ENCODE measurements at regions not wholly inside any gene's neighbourhood (a gene's known extent, or its start where the extent isn't known, plus 50 kb on each side); places are given as distances from the start of the nearest gene placed in this dataset.

DNA sequence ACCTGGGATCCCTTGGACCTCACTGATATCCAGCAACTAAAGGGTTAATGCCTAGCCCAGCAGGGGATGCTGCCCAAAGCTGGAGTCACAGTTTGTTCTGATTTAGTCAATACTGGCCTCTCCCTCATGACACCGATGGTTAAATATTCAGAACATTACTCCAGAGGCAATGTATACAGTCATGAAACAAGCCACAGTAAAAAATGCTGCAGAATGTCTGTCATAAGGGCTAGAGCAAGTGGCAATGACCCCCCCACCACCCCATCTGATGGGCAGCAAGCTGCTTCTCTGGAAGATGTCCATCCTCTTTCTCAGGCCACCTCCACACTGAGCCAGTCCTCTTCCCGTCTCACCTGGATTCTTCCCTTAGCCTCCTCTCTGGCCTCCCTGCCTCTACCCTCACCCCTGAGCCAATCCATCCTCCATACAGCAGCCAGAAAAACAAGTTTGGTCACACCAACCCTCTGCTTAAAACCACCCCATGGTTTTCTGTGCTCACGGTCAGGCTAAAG, 99.0 kb upstream of the KCNG1 start:
- 60% methylated on average over 2 of the region's 3 CpGs for WGBS (ENCODE audit: insufficient coverage)
- H3K27me3 ChIP-seq (ENCODE audit: control insufficient read depth, insufficient read depth, low read length) = no peaks in the 10 kb centered on the region
- H3K4me3 ChIP-seq (ENCODE audit: low read depth, low read length) = no peak overlapping the region
- H3K36me3 ChIP-seq (ENCODE audit: control insufficient read depth, insufficient read depth, low read length) = no peaks in the 10 kb centered on the region
- peaks cover 20% of the 10 kb centered on the region for H3K4me1 ChIP-seq (ENCODE audit: control insufficient read depth, insufficient read depth, low read length)
- no peaks in the 10 kb centered on the region for H3K9me3 ChIP-seq (ENCODE audit: control insufficient read depth, insufficient read depth, low read length)
- H3K27ac ChIP-seq (ENCODE audit: low read depth, low read length) = no peak overlapping the region
- no peak for DNase-seq (ENCODE audit: low read depth in 4 of 6, low spot score in 6 of 6)

DNA sequence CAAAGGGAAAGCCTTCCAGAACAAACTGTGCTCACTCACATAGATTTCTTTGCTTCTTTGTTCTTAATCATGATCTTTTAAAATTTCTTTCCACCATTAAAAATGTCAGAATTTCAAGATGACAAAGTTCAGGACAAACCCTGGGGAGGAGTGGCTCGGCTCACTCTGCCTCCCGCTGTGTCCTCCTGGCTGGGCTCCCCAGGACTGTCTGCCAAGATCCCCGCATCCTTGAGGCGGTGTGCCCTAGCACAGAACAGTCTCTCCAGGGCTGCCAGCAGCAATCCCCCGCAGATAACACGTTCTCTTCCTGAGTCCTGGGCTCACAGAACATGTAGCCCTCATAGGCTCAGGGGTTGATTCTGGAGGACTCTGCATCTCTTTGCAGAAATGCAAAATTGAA, 98.4 kb upstream of the KCNG1 start:
- Histone ChIP-seq H3K27ac (ENCODE audit: low read depth, low read length) (no peak overlapping the region), H3K36me3 (ENCODE audit: control insufficient read depth, insufficient read depth, low read length) (no peaks in the 10 kb centered on the region), H3K27me3 (ENCODE audit: control insufficient read depth, insufficient read depth, low read length) (no peaks in the 10 kb centered on the region), H3K9me3 (ENCODE audit: control insufficient read depth, insufficient read depth, low read length) (no peaks in the 10 kb centered on the region), H3K4me1 (ENCODE audit: control insufficient read depth, insufficient read depth, low read length) (peaks cover 16% of the 10 kb centered on the region), H3K4me3 (ENCODE audit: low read depth, low read length) (no peak overlapping the region)
- 18% methylated on average over 6 of the region's 6 CpGs for WGBS (ENCODE audit: insufficient coverage)
- DNase-seq (ENCODE audit: low read depth in 4 of 6, low spot score in 6 of 6) = peak in 1 of 6 donors; percentile 52

DNA sequence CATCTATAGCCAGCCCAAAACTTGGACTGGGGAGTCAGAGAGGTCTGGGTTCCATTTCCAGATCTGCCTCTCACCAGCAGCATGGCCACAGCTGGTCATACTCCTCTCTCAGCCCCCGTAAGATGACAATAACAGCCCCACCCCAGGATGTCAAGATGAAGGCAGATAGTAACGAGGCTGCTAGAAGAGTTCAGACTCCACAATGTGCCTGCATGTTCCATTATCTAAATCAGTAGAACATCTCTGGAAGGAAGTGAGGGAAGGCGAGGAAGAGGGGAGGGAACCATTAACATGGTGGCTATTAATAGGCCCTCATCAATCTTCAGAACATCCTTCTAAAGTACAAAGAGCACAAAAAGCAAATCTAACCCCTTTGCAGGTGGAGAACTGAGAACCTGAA, 98.0 kb upstream of the KCNG1 start:
- no CpG with 5 or more reads among the region's 3 CpGs for WGBS (ENCODE audit: insufficient coverage)
- H3K9me3 ChIP-seq (ENCODE audit: control insufficient read depth, insufficient read depth, low read length) = no peaks in the 10 kb centered on the region
- no peak overlapping the region for H3K27ac ChIP-seq (ENCODE audit: low read depth, low read length)
- peaks cover 12% of the 10 kb centered on the region for H3K4me1 ChIP-seq (ENCODE audit: control insufficient read depth, insufficient read depth, low read length)
- no peaks in the 10 kb centered on the region for H3K36me3 ChIP-seq (ENCODE audit: control insufficient read depth, insufficient read depth, low read length)
- DNase-seq (ENCODE audit: low read depth in 4 of 6, low spot score in 6 of 6) = no peak
- H3K4me3 ChIP-seq (ENCODE audit: low read depth, low read length) = no peak overlapping the region
- no peaks in the 10 kb centered on the region for H3K27me3 ChIP-seq (ENCODE audit: control insufficient read depth, insufficient read depth, low read length)

DNA sequence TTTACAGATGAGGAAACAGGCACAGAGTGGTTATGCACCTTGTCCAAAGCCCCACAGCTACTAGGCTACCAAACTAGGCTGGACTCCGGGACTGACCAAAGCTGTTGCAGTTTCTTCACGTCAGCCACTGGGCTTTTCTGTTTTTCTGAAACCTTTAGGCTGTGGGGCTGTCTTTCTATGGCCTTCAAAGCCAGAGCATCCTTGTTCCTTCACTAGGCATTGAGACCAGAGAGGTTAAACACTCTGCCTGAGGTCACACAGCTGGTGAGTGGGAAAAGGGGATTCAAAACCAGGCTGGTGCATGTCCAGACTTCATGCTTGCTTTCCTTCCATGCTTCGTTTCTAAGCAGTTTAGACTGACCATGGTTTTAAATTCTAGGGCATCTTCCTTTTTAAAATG, 97.5 kb upstream of the KCNG1 start:
- 90% methylated on average over 2 of the region's 3 CpGs for WGBS (ENCODE audit: insufficient coverage)
- no peak overlapping the region for H3K27ac ChIP-seq (ENCODE audit: low read depth, low read length)
- H3K27me3 ChIP-seq (ENCODE audit: control insufficient read depth, insufficient read depth, low read length) = no peaks in the 10 kb centered on the region
- H3K36me3 ChIP-seq (ENCODE audit: control insufficient read depth, insufficient read depth, low read length) = no peaks in the 10 kb centered on the region
- no peaks in the 10 kb centered on the region for H3K9me3 ChIP-seq (ENCODE audit: control insufficient read depth, insufficient read depth, low read length)
- DNase-seq (ENCODE audit: low read depth in 4 of 6, low spot score in 6 of 6) = no peak
- H3K4me3 ChIP-seq (ENCODE audit: low read depth, low read length) = no peak overlapping the region
- peaks cover 10% of the 10 kb centered on the region for H3K4me1 ChIP-seq (ENCODE audit: control insufficient read depth, insufficient read depth, low read length)

DNA sequence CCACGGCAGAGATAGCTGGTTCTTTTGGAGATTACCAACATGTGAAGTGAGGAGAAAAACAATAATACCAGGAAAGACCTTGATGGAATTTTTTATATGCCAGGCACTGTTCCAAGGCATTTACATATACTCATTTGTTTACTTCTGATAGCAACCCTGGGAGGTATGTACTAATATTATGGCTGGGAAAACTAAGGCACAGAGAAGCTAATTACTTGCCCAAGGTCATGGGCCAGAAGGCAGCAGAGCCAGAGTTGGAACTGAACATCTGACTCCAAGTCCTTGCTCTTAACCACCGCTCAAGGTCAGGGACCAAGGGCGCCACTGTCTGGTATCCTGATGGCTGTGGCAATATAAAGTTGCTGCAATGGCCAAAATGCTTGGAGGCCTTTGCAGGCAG, 97.0 kb upstream of the KCNG1 start:
- Histone ChIP-seq H3K27ac (ENCODE audit: low read depth, low read length) (no peak overlapping the region), H3K36me3 (ENCODE audit: control insufficient read depth, insufficient read depth, low read length) (no peaks in the 10 kb centered on the region), H3K9me3 (ENCODE audit: control insufficient read depth, insufficient read depth, low read length) (no peaks in the 10 kb centered on the region), H3K27me3 (ENCODE audit: control insufficient read depth, insufficient read depth, low read length) (no peaks in the 10 kb centered on the region), H3K4me1 (ENCODE audit: control insufficient read depth, insufficient read depth, low read length) (peaks cover 10% of the 10 kb centered on the region), H3K4me3 (ENCODE audit: low read depth, low read length) (no peak overlapping the region)
- WGBS (ENCODE audit: insufficient coverage) = 94% methylated on average over 2 of the region's 3 CpGs
- no peak for DNase-seq (ENCODE audit: low read depth in 4 of 6, low spot score in 6 of 6)

DNA sequence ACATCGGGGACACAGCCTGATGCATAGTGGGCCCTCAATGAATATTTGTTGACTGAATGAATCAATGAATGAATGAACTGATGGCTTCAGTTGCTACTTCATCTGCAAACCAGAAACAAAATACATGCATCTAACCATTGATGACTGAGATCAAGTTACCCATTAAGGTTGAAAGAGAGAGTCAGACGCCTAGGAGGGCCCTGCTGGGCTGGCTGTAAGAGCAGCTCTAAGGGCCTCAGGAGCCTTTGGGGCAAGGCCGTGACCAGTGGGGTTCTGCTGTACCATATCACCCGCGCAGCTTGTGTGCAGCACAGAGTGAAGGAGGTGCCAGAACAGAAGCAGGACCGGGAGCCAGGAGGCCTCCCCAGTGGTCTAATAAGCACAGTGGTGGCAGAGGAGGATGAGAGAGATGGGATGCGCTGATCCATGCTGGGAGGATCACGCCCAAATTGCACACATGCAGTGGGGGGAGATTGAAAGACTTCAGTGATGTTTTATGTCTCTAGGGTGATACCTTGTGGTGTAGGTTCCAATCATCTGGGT, 96.1 kb upstream of the KCNG1 start:
- WGBS (ENCODE audit: insufficient coverage) = 70% methylated on average over 8 of the region's 8 CpGs
- DNase-seq (ENCODE audit: low read depth in 4 of 6, low spot score in 6 of 6) = no peak
- H3K36me3 ChIP-seq (ENCODE audit: control insufficient read depth, insufficient read depth, low read length) = no peaks in the 10 kb centered on the region

DNA sequence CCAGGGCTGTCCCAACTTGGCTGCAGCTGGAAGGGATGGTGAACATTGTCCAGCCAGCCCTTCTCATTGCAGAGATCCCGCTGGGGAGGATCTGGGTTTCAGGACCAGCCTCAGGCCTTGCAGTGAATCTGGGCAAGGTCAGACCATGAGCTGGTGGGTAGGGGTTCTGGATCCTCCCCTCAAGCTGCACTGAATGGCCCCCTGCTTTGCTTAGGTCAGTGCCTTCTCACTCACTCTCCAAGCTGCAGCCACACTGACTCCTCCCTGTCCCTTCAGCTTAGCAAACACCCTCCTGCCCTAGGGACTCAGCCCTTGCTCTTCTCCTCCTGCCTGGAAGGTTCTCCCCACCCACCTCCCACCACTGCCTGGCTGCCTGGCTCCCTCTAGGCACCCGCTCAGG, 95.3 kb upstream of the KCNG1 start:
- Histone ChIP-seq H3K36me3 (ENCODE audit: control insufficient read depth, insufficient read depth, low read length) (no peaks in the 10 kb centered on the region), H3K4me3 (ENCODE audit: low read depth, low read length) (no peak overlapping the region), H3K9me3 (ENCODE audit: control insufficient read depth, insufficient read depth, low read length) (no peaks in the 10 kb centered on the region), H3K27me3 (ENCODE audit: control insufficient read depth, insufficient read depth, low read length) (no peaks in the 10 kb centered on the region), H3K4me1 (ENCODE audit: control insufficient read depth, insufficient read depth, low read length) (peaks cover 10% of the 10 kb centered on the region), H3K27ac (ENCODE audit: low read depth, low read length) (no peak overlapping the region)
- no peak for DNase-seq (ENCODE audit: low read depth in 4 of 6, low spot score in 6 of 6)
- WGBS (ENCODE audit: insufficient coverage) = 83% methylated on average over 2 of the region's 2 CpGs

More for the DNA sequence above, 96.1 kb upstream of the KCNG1 start:
- Histone ChIP-seq H3K27ac (ENCODE audit: low read depth, low read length) (no peak overlapping the region), H3K4me3 (ENCODE audit: low read depth, low read length) (no peak overlapping the region), H3K4me1 (ENCODE audit: control insufficient read depth, insufficient read depth, low read length) (peaks cover 10% of the 10 kb centered on the region), H3K9me3 (ENCODE audit: control insufficient read depth, insufficient read depth, low read length) (no peaks in the 10 kb centered on the region), H3K27me3 (ENCODE audit: control insufficient read depth, insufficient read depth, low read length) (no peaks in the 10 kb centered on the region)

DNA sequence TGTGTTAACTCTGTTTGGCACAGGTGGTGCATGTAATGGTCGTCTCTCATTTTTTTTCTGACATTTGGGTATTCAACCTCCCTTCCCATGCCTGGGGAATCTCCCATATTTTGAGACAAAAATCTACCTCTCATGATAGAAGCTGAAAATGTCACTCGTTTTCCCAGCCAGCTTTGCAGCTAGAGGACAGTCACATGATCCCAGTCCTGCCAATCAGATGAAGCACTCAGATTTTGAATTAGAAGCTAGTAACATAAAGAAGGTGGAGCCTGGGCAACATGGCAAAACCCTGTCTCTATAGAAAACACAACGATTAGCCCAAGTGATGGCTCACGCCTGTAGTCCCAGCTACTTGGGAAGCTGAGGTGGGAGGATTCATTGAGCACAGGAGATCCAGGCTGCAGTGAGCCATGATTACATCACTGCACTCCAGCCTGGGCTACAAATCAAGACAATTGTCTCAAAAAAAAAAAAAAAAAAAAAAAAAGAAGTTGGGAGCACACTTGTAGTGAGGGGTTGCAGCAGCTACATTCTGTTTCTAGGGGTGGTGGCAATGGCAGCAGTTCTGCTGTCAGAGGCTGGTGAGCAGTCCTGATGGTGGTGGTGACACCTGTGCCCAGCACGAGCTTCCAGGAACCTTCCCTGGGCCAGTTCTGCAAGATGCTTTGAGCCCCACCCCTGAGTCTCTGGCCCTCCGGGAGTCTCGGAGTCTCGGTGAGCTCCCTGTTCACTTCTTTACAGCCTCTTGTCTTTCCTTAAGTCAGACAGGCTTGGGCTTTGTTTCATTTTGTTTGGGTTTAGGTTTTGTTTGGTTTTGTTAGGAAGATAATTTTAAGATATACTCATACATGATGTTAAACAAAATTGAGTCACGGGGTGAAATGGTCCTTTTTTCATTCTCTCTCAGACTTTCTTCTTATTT, 94.1 kb upstream of the KCNG1 start:
- no peak for DNase-seq (ENCODE audit: low read depth in 4 of 6, low spot score in 6 of 6)
- WGBS (ENCODE audit: insufficient coverage) = 85% methylated on average over 4 of the region's 9 CpGs
- H3K4me1 ChIP-seq (ENCODE audit: control insufficient read depth, insufficient read depth, low read length) = peaks cover 10% of the 10 kb centered on the region

DNA sequence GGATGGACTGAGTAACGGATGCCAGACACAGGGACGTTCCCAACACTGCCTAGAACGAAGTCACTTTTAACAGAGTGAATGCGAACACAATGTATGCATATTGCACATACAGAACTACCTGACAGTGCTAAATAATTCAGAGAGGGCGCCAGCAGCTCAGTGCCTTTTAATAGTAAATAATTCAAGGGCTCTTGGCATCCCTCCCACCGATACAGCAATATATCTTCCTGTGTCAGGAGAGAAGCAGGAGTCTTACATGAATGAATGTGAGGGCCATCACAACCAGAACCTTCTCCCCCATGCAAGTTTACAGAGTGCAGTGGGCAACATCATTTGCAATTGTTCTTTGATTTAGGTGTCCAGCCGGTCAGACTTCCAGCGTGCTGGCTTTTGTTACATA, 88.4 kb upstream of the KCNG1 start:
- WGBS (ENCODE audit: insufficient coverage) = 49% methylated on average over 6 of the region's 8 CpGs
- Histone ChIP-seq H3K27ac (ENCODE audit: low read depth, low read length) (no peak overlapping the region), H3K36me3 (ENCODE audit: control insufficient read depth, insufficient read depth, low read length) (no peaks in the 10 kb centered on the region), H3K4me1 (ENCODE audit: control insufficient read depth, insufficient read depth, low read length) (peaks cover 5% of the 10 kb centered on the region), H3K4me3 (ENCODE audit: low read depth, low read length) (no peak overlapping the region), H3K27me3 (ENCODE audit: control insufficient read depth, insufficient read depth, low read length) (no peaks in the 10 kb centered on the region), H3K9me3 (ENCODE audit: control insufficient read depth, insufficient read depth, low read length) (no peaks in the 10 kb centered on the region)
- DNase-seq (ENCODE audit: low read depth in 4 of 6, low spot score in 6 of 6) = peak in 1 of 6 donors; percentile 78

More for the DNA sequence above, 94.1 kb upstream of the KCNG1 start:
- no peaks in the 10 kb centered on the region for H3K9me3 ChIP-seq (ENCODE audit: control insufficient read depth, insufficient read depth, low read length)
- no peak overlapping the region for H3K27ac ChIP-seq (ENCODE audit: low read depth, low read length)
- H3K27me3 ChIP-seq (ENCODE audit: control insufficient read depth, insufficient read depth, low read length) = no peaks in the 10 kb centered on the region
- H3K36me3 ChIP-seq (ENCODE audit: control insufficient read depth, insufficient read depth, low read length) = no peaks in the 10 kb centered on the region
- H3K4me3 ChIP-seq (ENCODE audit: low read depth, low read length) = no peak overlapping the region

Measured in spinal cord (tissue), 9 donors.